ENCODE measurements at regions not wholly inside any gene's neighbourhood (a gene's known extent, or its start where the extent isn't known, plus 50 kb on each side); places are given as distances from the start of the nearest gene placed in this dataset.

GRCh38 chr21:27513825-27514224, 546.9 kb upstream of the ADAMTS5 start:
- TF ChIP-seq BHLHE40 (IDR thresholded peaks at IDR 0.05; ENCODE audit: borderline replicate concordance) (no peak), LEF1 (IDR thresholded peaks at IDR 0.05; ENCODE audit: borderline replicate concordance) (no peak), CTBP1 (IDR thresholded peaks at IDR 0.05; ENCODE audit: borderline replicate concordance) (no peak), SUZ12 (IDR thresholded peaks at IDR 0.05) (no peak), FOXK2 (IDR thresholded peaks at IDR 0.05) (no peak), ARNT (IDR thresholded peaks at IDR 0.05) (no peak), ZNF384 (IDR thresholded peaks at IDR 0.05) (no peak), L3MBTL2 (conservative IDR thresholded peaks at IDR 0.05) (no peak), FOXA1 (IDR thresholded peaks at IDR 0.05) (no peak), SP1 (IDR thresholded peaks at IDR 0.05) (no peak), ELF4 (IDR thresholded peaks at IDR 0.05) (no peak), TARDBP (IDR thresholded peaks at IDR 0.05) (no peak), HDGF (IDR thresholded peaks at IDR 0.05; ENCODE audit: borderline replicate concordance) (no peak), NFRKB (IDR thresholded peaks at IDR 0.05) (no peak), FOXM1 (IDR thresholded peaks at IDR 0.05; ENCODE audit: borderline replicate concordance) (no peak)
- TF ChIP-seq, protein P1, sequence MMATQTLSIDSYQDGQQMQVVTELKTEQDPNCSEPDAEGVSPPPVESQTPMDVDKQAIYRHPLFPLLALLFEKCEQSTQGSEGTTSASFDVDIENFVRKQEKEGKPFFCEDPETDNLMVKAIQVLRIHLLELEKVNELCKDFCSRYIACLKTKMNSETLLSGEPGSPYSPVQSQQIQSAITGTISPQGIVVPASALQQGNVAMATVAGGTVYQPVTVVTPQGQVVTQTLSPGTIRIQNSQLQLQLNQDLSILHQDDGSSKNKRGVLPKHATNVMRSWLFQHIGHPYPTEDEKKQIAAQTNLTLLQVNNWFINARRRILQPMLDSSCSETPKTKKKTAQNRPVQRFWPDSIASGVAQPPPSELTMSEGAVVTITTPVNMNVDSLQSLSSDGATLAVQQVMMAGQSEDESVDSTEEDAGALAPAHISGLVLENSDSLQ (IDR thresholded peaks at IDR 0.05): no peak

DNA sequence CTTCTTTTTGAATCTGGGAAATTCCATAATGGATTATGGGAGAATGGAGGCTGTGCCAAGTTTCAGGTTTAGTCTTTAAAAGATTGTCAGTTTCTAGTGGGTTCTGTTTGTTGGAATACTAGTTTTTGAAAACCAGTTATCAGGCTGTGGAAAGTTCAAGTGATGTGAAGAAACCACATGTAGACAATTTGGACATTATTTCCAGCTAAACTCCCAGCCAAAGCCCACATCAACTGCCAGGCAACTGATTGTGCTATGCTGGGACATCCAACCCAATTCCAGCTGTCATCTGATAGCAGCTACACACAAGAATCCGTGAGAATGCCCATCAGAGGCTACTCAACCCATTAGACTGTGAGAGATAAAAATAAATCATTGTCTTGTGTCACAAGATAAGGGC, 546.1 kb upstream of the ADAMTS5 start:
- no peak for TF ChIP-seq ZNF384 (IDR thresholded peaks at IDR 0.05)
- TF ChIP-seq NFRKB (IDR thresholded peaks at IDR 0.05): no peak
- no peak for TF ChIP-seq FOXA1 (IDR thresholded peaks at IDR 0.05)
- TF ChIP-seq BHLHE40 (IDR thresholded peaks at IDR 0.05; ENCODE audit: borderline replicate concordance): no peak
- TF ChIP-seq FOXM1 (IDR thresholded peaks at IDR 0.05; ENCODE audit: borderline replicate concordance): no peak
- no peak for TF ChIP-seq CTBP1 (IDR thresholded peaks at IDR 0.05; ENCODE audit: borderline replicate concordance)
- TF ChIP-seq ELF4 (IDR thresholded peaks at IDR 0.05): no peak
- no peak for TF ChIP-seq ARNT (IDR thresholded peaks at IDR 0.05)
- TF ChIP-seq FOXK2 (IDR thresholded peaks at IDR 0.05): no peak
- no peak for TF ChIP-seq HDGF (IDR thresholded peaks at IDR 0.05; ENCODE audit: borderline replicate concordance)
- no peak for TF ChIP-seq SUZ12 (IDR thresholded peaks at IDR 0.05)
- TF ChIP-seq LEF1 (IDR thresholded peaks at IDR 0.05; ENCODE audit: borderline replicate concordance): no peak
- TF ChIP-seq, protein P1 (IDR thresholded peaks at IDR 0.05): no peak
- TF ChIP-seq L3MBTL2 (conservative IDR thresholded peaks at IDR 0.05): no peak
- CTCF ChIA-PET: no interaction called here
- no peak for DNase-seq (ENCODE audit: extremely low spot score)
- POLR2A ChIA-PET: no interaction called here

More at GRCh38 chr21:27513825-27514224, 546.9 kb upstream of the ADAMTS5 start:
- ChIA-PET CTCF (no interaction called here), POLR2A (no interaction called here)
- no peak for DNase-seq (ENCODE audit: extremely low spot score)

GRCh38 chr21:27511233-27511632, 544.3 kb upstream of the ADAMTS5 start:
- DNase-seq (ENCODE audit: extremely low spot score): no peak
- ChIA-PET CTCF (no interaction called here), POLR2A (no interaction called here)
- no peak for TF ChIP-seq BHLHE40 (IDR thresholded peaks at IDR 0.05; ENCODE audit: borderline replicate concordance)
- no peak for TF ChIP-seq TARDBP (IDR thresholded peaks at IDR 0.05)
- TF ChIP-seq L3MBTL2 (conservative IDR thresholded peaks at IDR 0.05): no peak
- no peak for TF ChIP-seq NFRKB (IDR thresholded peaks at IDR 0.05)
- no peak for TF ChIP-seq FOXM1 (IDR thresholded peaks at IDR 0.05; ENCODE audit: borderline replicate concordance)
- TF ChIP-seq ZNF384 (IDR thresholded peaks at IDR 0.05): no peak
- TF ChIP-seq FOXK2 (IDR thresholded peaks at IDR 0.05): no peak
- TF ChIP-seq ARNT (IDR thresholded peaks at IDR 0.05): no peak
- TF ChIP-seq, protein P1 (IDR thresholded peaks at IDR 0.05): no peak
- no peak for TF ChIP-seq SUZ12 (IDR thresholded peaks at IDR 0.05)
- no peak for TF ChIP-seq SP1 (IDR thresholded peaks at IDR 0.05)
- no peak for TF ChIP-seq HDGF (IDR thresholded peaks at IDR 0.05; ENCODE audit: borderline replicate concordance)
- TF ChIP-seq FOXA1 (IDR thresholded peaks at IDR 0.05): no peak
- TF ChIP-seq ELF4 (IDR thresholded peaks at IDR 0.05): no peak
- TF ChIP-seq CTBP1 (IDR thresholded peaks at IDR 0.05; ENCODE audit: borderline replicate concordance): no peak

- no peak for TF ChIP-seq L3MBTL2 (conservative IDR thresholded peaks at IDR 0.05)
- TF ChIP-seq ARNT (IDR thresholded peaks at IDR 0.05): no peak
- no peak for TF ChIP-seq ZNF384 (IDR thresholded peaks at IDR 0.05)
- TF ChIP-seq, protein P1 (IDR thresholded peaks at IDR 0.05): no peak
- no peak for TF ChIP-seq TARDBP (IDR thresholded peaks at IDR 0.05)
- TF ChIP-seq LEF1 (IDR thresholded peaks at IDR 0.05; ENCODE audit: borderline replicate concordance): no peak
- TF ChIP-seq FOXM1 (IDR thresholded peaks at IDR 0.05; ENCODE audit: borderline replicate concordance): no peak
- TF ChIP-seq SP1 (IDR thresholded peaks at IDR 0.05): no peak
- POLR2A ChIA-PET: no interaction called here
- CTCF ChIA-PET: no interaction called here
- DNase-seq (ENCODE audit: extremely low spot score): no peak
These were observed 540.8 kb upstream of the ADAMTS5 start for GRCh38 chr21:27507695-27508094.

- no peak for DNase-seq (ENCODE audit: extremely low spot score)
- TF ChIP-seq FOXK2 (IDR thresholded peaks at IDR 0.05): no peak
- TF ChIP-seq LEF1 (IDR thresholded peaks at IDR 0.05; ENCODE audit: borderline replicate concordance): no peak
- TF ChIP-seq BHLHE40 (IDR thresholded peaks at IDR 0.05; ENCODE audit: borderline replicate concordance): no peak
- no peak for TF ChIP-seq ZNF384 (IDR thresholded peaks at IDR 0.05)
- TF ChIP-seq ELF4 (IDR thresholded peaks at IDR 0.05): no peak
- no peak for TF ChIP-seq FOXM1 (IDR thresholded peaks at IDR 0.05; ENCODE audit: borderline replicate concordance)
- TF ChIP-seq ARNT (IDR thresholded peaks at IDR 0.05): no peak
- no peak for TF ChIP-seq NFRKB (IDR thresholded peaks at IDR 0.05)
- no peak for TF ChIP-seq TARDBP (IDR thresholded peaks at IDR 0.05)
- TF ChIP-seq FOXA1 (IDR thresholded peaks at IDR 0.05): no peak
- no peak for TF ChIP-seq L3MBTL2 (conservative IDR thresholded peaks at IDR 0.05)
- no peak for TF ChIP-seq SP1 (IDR thresholded peaks at IDR 0.05)
- no peak for TF ChIP-seq HDGF (IDR thresholded peaks at IDR 0.05; ENCODE audit: borderline replicate concordance)
- TF ChIP-seq SUZ12 (IDR thresholded peaks at IDR 0.05): no peak
- no peak for TF ChIP-seq CTBP1 (IDR thresholded peaks at IDR 0.05; ENCODE audit: borderline replicate concordance)
- TF ChIP-seq, protein P1 (IDR thresholded peaks at IDR 0.05): no peak
- ChIA-PET CTCF (interaction anchor here (0.6 to 1.6 kb wide), 2 partner anchors 11 to 78 kb away, joined by 3 read pairs; no protein-coding TSS in a partner anchor), POLR2A (no interaction called here)
These were observed 538.6 kb upstream of the ADAMTS5 start for GRCh38 chr21:27505516-27505915.

Data from HEK293T (cell line).